ENCODE measurements at regions not wholly inside any gene's neighbourhood (a gene's known extent, or its start where the extent isn't known, plus 50 kb on each side); places are given as distances from the start of the nearest gene placed in this dataset.
A peak's percentile ranks its signal among the peaks of the same experiment; 100 is the strongest.

DNA sequence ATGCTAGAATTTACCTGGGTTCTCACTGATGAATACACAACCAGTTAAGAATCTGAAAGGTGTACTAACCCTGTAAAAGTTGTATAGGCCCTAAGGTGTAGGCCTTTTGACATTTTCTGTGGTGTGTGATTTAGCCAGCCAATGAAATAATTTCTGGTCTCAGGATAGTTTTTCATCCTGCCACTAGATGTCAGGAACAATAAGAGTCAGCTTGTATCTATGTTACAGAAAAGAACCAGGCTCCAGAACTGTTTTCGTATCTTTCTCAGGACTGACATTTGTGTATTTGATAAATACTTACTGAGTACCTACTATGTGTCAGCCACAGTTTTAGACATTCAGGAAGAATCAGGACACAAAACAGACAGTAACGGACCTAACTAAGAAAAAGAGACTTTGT, 673.6 kb upstream of the TENM3 start:
- DNase-seq (ENCODE audit: low spot score), result peak; percentile 50

DNA sequence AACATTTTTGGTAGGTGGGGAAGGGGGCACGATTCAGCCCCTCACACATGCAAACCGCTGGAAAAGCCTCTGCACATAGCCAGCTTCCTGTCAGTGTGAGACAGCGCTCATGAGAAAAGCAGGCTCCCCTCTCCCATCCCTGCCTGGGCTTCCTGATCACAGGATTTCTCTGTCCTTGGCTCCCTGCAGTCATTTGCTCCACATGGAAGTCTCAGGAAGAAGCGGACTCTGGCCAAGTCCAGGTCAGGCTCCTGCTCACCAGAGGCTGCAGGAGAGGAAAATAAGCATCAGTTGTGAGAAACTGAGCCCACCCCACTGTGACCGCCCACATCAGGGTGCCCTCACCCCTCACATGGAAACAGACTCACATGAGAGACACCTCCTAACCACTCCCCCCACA, 664.3 kb upstream of the TENM3 start:
- DNase-seq (ENCODE audit: low spot score), result no peak

DNA sequence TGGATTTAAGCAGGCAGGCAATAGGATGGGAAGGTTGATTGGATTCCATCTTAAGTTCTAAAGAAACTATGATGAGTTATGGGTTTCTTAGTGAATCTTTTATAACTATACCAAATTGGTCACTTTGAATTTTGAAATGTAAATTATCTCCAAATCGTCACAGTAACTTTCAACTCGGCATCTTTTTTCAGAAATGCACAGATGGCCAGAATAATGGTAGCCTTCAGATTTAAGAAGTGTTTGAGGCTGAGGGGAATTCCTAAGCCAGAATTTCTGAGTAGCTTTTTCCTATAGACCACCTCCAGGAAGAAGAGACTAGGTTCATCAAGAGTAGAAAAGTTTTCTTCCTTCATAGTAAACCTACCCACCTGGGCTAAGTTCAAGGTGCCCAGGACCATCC, 663.7 kb upstream of the TENM3 start:
- no peak for DNase-seq (ENCODE audit: low spot score)

DNA sequence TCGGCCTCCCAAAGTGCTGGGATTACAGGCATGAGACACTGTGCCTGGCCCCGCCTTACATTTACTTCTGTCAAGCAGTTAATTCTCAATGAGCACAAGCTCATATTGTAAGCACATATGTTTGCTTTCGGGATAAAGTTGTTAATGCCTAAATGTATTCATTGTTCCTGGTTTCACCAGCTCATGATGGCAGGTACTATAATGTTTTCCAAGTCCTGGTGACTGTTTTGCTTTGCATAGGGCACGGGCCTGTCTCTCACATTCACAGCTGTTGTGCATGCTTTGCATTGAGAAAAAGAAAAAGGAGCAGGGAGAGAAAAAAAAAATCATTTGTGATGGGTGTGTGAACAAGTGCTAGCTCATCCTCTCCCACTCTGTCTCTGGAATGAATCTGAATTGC, 661.2 kb upstream of the TENM3 start:
- no peak for DNase-seq (ENCODE audit: low spot score)

DNA sequence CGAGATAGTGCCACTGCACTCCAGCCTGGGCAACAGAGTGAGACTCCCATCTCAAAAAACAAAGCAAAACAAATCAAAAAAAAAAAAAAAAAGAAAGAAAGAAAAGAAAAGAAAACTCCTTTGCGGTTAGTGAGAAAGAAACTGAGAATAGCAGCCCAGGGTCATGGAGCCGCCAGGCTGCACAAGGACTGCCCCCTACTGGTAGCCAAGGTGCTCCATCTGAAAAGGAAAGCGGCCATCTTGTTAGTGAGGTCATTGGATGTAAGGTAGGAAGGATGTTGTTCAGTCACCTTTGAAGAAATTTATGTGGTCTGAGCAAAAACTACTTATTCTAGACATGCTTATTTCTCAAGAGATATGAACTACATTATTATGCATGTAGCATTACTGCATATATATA, 660.6 kb upstream of the TENM3 start:
- no peak for DNase-seq (ENCODE audit: low spot score)

DNA sequence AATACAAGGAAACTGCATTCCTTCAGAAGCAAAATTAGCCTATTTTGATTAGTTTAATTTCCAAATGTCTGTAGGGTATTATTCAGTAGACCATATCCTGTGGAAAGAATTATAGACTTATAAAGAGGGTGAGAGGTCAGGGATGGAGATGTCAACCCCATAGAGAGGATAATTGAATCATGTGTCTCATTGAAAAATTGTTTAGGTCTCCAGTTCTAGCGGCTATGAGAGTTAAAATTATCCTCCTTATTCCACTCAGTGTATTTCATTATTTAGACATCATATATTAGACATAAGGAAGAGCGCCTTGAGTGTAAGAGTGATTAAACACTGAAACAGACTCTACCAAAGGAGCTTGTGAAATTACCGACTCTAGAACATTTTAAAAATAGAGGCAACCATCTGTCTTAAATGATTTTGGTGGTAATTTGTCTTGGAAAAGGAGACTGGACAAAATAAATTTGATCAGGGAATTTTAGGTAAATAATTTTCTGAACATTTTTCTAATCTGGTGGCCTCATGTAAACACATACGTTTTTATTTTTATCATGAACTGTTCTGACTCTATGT, 654.4 kb upstream of the TENM3 start:
- no peak for DNase-seq (ENCODE audit: low spot score)

DNA sequence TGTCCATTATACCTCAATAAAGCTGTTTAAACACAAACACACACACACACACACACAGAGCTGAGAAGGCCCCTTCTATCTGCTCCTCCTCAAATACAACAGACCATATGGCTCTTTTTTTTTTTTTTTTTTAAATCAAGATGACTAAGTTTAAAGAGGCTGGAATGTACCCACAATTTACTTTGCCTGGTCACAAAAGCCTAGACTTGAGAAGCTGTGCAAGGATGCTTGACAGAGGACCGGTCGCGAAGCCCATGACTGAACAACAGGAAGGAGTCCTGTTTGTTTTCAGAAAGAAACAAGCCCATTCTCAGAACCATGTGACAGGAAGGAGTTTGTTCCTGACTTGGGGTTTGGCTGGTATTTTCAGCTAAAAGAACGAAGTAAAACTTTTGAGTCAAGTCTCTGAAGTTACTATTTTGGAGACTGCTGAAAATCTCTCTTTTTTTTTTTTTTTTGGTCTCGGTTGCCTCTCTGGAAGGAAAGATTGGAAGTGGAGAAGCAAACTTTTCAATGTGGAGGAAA, 650.9 kb upstream of the TENM3 start:
- no peak for DNase-seq (ENCODE audit: low spot score)

DNA sequence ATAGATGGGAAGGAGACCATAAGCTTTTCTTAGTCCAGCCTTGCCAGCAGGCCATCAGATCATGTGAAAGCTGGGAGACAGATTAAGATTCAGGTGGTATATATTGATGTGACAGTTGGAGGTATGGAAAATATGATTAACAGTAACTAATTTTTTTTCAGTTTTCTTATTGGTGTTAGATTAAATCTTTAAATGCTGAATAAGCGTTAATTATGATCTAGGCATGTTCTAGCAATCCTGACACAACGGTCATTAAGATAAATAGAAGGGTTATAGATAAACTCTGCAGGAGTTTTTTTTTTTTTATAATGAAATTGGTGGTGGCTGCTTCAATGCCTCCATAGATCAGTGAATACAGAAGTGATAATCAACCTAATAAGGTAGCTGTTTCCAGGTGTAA, 649.5 kb upstream of the TENM3 start:
- no peak for DNase-seq (ENCODE audit: low spot score)

DNA sequence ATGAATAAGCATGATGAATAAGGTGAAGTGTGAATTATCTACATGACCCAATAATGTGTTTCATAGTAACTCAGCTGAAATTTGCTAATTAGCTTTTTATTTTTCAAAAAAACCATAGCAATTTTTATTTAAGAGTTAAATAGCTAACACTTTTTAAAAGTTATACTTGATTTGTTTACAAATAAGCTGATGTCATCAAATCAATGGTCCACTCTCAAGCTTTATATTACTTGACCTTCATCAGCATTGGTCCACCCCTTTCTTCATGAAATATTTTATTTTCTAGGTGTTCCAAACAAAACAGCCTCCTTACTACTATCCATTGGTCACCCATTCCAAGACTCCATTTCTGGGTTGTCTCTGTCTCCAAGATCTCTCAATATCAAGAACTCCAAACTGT, 649.0 kb upstream of the TENM3 start:
- DNase-seq (ENCODE audit: low spot score), result no peak

DNA sequence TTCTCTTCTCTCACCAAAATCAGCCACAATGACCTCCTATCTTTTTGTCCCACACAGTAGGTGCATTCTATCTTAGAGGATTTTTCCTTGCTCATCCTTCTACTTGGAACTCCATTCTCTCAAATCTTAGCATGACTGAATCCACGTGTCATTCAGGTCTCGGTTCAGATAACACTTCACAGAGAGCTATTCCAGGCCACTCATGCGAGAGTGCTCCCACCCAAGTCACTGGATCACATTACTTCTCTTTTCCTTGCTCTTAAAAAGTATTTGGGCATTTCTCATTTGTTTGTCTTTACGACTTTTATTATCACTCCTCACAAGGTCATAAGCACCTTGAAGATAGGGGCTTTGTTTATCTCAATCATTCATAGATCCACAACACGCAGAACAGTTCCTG, 647.5 kb upstream of the TENM3 start:
- no peak for DNase-seq (ENCODE audit: low spot score)

DNA sequence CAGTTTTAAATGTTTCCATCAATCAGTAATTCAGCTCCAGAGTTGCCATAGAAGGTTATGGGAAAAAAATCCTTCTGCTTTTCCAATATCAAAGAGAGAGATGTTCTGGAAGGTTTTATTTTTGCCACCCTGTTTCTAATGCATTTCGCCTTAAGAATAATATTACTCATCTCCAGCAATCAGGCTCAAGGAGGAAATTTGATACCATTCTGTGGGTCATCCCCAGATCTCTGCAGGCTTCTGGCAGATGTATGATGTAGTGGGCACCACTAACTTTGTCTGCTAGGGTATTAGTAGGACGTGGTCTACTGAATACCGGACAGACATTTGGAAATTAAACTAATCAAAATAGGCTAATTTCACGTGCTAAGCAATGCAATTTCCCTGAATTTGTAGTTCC, 645.4 kb upstream of the TENM3 start:
- no peak for DNase-seq (ENCODE audit: low spot score)

DNA sequence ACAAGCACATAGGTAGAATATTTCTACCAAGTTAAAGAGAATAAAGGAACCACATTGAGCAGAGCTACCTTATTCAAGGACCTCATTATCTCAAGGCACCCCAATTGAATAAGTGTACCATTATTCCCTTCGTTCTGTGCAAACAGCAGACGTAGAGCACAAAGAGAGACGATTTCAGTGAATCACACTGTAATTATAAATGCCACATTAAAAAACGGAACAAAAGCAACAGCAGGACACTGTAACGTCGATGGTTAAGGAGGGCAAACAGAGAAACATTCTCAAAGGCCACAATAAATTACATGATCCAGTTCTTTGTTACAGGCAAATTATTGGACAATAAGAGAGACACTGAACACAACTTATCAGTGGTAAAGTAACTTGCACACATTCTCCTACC, 644.1 kb upstream of the TENM3 start:
- DNase-seq (ENCODE audit: low spot score), result no peak

DNA sequence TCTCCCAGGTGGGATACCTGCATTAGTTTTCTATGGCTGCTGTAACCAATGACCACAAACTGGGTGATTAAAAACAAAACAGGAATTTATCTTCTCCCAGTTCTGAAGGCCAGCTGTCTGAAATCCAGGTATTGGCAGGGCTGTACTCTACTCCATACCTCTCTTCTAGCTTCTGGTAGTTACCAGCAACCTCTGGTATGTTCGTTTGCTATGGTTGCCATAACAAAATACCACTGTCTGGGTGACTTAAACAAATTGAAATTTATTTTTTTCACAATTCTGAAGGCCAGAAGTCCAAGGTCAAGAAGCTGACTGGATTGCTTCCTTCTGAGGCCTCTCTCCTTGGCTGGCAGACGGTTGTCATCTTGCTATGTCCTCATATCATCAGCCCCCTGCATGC, 642.1 kb upstream of the TENM3 start:
- DNase-seq (ENCODE audit: low spot score), result no peak

DNA sequence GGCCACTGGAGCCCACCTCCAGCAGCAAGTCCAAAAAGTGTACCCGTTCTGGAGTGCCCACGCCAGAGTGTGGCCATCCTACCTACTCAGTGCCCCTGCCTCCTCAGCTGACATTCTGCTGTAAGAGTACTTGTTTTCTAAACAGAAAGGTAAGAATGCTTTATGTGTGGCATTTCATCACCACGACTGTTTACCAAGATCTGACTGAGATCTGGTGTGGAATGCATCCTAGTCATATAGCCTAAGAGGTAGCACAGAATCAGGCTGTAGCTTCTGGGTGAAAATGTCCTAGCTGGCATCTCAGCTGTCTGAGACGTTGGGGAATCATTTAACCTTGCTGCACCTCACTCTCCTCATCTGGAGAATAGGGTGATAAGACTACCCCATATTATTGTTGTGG, 638.7 kb upstream of the TENM3 start:
- no peak for DNase-seq (ENCODE audit: low spot score)

DNA sequence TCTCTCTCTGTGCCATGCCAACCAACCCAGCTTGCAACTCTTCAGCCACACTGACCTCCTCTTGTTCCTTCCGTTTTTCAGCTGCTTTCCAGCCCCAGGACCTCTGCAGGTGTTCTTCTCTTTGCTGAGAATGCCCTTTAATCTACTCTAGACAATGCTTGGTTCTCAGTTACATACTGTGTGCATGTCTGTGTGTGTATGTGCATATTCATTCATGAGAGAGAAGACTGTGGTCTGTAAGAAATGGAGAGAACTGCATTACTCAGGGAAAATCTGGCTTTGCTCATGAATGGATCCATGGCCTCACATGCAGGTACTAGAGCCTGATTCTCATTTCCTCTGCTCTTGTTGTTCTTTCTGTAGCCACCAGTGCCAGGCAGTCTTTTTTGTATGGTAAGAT, 636.9 kb upstream of the TENM3 start:
- DNase-seq (ENCODE audit: low spot score), result no peak

DNA sequence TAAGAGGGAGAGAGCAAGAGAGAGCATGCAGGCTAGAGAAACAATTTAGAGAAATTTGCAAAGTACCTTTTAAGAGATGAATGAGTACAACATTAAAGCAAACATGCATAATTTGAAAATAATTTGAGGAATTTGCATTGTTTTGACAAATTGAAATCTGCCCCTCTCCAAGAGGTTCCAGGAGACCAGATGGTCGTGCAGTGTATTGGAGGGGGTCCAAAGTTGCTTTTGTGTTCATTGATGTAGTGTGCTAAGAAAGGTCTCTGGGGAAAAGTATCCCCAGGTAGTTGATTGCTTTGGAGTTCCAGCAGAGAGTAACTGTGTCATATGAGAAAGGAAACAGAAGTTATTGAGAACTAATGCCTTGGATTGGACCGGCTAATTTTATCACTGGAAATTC, 635.0 kb upstream of the TENM3 start:
- DNase-seq (ENCODE audit: low spot score), result no peak

DNA sequence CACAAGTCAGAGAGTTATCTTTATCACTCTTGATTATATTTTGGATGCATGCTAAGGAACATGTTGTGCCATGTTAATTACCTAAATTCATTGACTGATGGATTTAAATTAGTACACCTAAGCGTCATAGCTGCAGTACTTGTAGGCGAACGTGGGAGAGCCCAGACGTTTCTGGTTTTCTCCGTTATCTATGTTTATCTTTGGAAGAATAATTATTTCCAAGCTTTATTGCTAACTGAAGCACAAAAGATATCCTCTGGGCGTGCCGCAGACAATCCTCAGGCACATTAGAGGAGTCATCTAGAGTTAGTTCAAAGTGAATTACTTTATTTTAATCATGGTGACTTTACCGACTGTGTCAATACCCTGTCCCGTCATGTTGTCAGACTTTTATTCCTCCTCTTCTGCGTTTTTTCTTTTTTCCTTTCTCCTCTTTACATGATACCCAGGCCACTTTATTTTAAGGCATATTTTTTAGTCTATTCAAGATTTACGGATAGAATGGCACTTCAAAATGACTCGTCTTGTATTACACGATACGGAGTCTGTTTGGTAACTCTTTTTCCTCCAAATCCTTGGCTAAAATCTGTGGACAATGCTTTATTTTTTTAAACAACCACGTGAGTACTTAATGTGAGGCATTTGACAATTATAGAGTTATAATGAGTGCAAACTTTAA, 632.0 kb upstream of the TENM3 start:
- DNase-seq (ENCODE audit: low spot score), result no peak

DNA sequence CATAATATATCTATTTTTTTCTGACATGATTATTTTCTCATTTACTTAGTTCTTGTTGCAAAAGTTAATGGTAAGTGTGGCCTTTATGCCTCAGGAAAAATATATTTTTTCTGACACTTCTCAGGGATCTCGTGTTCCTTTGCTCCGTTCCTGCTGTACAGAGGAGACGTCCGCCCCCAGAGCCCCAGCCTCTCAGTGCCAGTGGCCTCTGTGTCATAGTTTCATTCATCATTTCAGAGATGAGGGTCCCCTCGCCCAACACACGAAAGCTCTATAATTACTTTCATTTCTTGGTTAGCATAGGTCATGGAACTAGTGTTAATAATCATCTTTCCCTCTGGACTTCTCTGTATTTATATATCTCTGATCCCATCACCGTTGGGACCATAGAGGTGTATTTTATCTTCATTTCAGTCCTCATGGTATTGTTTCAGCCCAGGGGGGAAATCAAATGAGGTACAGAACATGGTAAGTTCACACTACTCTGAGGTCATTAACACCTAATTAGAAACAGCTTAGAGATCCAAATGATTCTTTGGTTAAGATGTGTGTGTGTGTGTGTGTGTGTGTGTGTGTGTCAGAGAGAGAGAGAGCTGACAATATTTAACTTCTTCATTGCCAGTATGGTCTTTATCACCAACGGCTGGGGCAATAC, 631.1 kb upstream of the TENM3 start:
- no peak for DNase-seq (ENCODE audit: low spot score)

DNA sequence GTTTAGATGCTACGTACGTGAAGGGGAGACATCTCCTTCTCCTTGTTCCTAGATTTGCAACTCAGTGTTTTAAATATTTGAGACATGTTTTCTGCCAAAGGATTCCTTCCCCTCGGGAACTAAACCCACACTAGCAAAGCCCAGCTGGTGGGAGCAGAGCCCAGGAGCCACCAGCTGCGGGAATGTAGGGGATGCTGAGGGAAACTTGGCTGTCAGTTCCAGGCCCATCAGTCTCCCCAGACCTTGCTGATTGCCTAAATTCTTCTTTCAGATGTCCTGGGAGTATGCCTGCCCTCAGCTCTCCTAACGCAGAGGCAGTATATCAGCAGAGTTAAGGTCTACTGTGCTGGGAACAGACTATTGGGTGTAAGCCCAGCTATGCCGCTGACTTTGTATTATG, 630.0 kb upstream of the TENM3 start:
- no peak for DNase-seq (ENCODE audit: low spot score)

DNA sequence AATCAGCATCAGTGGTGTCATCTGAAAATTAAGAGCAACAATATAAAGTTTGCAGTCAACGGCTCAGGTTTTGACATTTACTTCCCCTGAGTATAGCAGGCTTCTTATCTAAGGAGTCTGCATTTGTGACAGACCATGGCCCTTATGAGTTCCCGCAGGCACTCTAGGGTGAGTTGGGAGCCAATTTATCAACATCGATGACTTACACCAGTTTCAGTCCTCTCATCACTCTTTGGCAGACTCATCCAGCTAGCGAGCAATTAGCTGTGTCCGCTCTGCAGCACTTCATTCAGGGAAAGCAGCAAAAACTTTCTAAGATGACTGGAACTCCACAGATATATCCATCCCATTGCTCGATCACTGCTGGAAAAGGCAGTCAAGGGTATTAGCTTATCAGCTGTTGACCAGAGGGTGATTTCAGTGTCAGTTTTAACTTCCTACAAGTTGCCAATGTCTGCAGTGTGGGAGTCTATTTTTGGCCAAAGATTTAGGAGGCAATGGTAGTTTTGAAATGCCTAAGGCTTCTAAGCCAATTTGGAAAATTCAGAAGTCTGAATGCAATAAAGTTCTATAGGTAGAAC, 625.1 kb upstream of the TENM3 start:
- no peak for DNase-seq (ENCODE audit: low spot score)

DNA sequence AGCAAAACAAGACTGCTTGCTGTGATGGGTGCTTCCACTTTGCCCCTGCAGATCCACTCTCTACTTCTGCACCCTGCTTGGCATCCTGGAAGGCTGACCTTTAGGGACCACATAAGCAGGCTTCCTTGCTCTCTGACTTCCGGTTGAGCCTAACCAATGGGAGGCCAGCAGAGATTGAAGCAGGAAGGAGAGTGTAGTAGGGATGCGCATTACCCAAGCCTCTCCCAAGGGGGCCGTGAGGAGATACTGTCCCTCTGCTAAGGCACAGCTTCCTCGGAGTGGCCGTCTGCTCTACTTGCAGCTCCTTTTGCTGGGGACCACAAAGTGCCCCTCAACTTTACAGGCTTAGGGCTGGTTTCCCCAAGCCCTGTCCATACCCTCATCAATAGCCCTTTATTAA, 624.3 kb upstream of the TENM3 start:
- no peak for DNase-seq (ENCODE audit: low spot score)

DNA sequence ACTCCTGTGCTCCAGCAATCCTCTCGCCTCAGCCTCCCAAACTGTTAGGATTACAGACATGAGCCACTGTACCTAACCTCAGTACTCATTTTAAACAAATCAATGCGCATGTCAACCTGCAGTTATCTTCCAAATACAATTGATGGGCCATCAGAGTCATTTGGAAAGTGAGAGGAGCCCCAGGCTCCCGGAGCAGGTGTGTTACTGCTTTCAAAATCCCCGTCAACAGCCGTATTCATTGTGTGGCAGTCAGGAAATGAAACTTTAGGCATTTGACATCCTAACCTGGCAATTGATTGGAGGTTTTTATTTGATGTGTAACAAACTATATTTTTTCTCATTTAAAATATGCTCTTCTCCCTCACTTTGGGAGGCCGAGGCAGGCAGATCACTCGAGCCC, 623.6 kb upstream of the TENM3 start:
- DNase-seq (ENCODE audit: low spot score), result no peak
